SIG-M5 treated with dmso at 0.1 percent for 504 hours (cell line): ENCODE measurements at regions not wholly inside any gene's neighbourhood (a gene's known extent, or its start where the extent isn't known, plus 50 kb on each side); places are given as distances from the start of the nearest gene placed in this dataset.
"Not testable (repeated sequence)": the region's sequence is repeated elsewhere in the genome, so short reads cannot be mapped to it uniquely, and the experiment has no call there.

Experiments
- DNase-seq: peaks from one replicate; lab custom pipeline; 2025; ENCODE audit not compliant: unreplicated experiment; lab: John Stamatoyannopoulos, UW

GRCh38 chrX:150118476-150118875 lies 180.2 kb upstream of the EOLA2 start:
- DNase-seq, result no peak

DNA sequence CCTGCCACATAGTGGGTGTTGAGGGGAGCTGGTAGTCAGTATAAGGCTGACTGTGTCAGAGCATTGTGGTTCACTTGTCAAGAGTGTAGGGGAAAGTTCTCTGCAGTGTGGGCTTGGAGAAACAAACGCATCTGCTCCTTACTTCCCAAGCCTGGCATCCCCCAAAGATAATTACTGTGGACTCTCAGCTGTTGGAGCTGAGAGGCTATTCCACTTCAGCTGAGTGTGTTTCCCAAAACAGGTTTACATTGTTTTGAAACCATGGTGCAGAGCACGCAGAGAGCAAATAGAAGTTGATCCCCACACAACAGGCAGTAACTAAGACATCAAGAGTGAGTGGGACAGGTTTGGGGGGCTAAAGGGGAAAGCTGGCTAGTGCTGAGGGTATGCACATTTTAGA lies 181.0 kb upstream of the EOLA2 start:
- no peak for DNase-seq

GRCh38 chrX:150125045-150125444 lies 186.8 kb upstream of the EOLA2 start:
- DNase-seq, result not testable (repeated sequence)

- no peak for DNase-seq
These were observed 188.9 kb upstream of the EOLA2 start for GRCh38 chrX:150127216-150127615.

- no peak for DNase-seq
These were observed 205.6 kb upstream of the EOLA2 start for GRCh38 chrX:150143721-150144440.

GRCh38 chrX:150146271-150146896 lies 208.1 kb upstream of the EOLA2 start:
- DNase-seq, result no peak

DNA sequence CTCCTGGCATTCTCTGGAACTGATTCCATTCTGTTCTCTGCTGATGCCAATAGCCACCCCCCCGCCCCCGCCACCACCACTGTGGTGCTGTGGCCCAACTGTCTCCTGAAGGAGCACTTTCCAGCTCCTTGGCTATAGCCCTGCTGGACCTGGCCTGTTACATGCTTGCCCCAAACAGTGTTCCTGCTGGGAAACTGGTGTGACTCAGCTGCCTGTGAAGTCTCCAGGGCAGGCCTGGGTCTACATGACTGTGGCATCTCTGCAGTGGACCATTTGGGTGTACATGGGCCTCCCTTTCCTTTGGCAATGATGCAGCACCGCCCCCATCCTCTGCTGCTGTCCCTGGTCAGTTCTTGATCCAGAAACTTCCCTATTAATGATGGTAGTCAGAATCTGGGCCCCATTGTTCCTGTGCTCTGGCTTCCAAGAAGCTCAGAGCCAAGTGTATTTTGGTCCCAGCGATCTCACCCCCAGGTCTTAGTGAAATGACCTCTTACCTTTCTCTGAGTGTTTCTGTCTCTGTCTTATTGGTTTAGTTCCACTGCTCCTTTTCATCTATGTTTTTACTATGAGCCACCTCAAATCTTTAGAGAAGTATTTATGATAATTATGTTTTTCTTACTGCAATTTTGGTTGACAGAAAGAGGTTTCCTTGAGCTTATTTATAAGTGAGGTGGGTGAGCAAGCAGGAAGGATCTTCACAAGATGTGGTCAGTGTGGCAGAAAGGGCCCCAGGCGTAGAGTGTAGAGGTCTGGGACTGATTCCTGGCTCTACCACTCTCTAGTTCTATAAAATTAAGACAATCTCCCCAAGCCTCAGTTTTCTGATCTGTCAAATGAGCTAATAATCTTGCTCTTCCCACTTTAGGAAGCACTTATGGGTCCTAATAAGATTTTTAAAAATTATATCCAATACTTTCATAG lies 210.7 kb upstream of the EOLA2 start:
- no peak for DNase-seq

DNA sequence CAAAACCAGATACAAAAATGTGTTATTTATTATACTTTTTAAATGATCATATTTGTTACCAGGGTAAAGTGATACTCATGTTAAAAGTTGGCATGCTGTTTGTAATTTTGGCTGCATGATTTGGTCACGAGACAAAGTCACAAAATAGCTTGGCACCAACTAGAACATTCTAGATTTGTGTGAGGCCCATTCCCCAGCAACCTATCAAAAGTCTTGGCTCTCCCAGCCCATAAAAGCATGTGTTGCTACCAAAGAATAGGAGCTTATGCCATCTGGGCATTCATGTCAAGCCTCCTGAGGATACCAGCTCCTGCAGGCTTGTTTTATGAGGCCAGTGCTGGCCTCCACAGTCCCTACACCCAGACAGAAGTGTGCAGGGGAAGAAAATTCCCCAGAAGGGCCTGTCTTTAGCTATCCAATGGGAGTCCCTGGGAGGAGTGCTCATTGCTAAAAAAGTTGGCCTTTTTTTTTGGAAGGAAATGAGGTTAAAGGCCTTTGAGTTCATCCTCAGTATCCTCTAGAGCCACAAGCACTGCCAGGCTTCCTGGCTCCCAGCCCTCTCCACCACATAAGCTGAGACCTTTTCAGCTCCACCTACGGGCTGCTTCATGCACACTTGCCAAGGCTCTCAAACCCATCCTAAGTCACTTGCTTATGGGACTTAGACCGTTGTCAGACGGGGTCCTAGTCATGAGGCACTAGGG lies 211.9 kb upstream of the EOLA2 start:
- DNase-seq, result no peak

GRCh38 chrX:150150780-150151125 lies 212.4 kb upstream of the MAMLD1 start:
- DNase-seq, result no peak

DNA sequence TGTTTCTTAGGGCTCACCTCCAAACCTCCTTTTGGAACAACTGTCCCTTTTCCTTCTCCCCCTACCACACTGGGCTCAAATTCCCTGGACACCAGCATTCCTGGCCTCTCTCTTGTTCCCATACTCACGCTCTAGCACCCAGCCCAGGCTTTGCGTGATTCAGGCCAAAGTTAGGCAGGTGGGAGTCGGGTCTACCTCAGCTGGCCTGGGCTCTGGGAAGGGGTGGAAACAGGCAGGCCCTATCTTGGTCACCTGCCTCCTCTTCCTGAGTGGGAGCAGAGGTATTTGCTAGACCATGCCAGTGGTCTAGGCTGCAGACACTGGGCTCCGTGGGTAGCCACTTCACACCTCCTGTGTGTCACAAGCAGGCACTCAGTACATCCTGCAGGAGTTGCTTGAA lies 211.1 kb upstream of the MAMLD1 start:
- DNase-seq, result no peak

GRCh38 chrX:150152546-150152945 lies 210.6 kb upstream of the MAMLD1 start:
- DNase-seq, result no peak

- no peak for DNase-seq
These were observed 207.6 kb upstream of the MAMLD1 start for GRCh38 chrX:150155436-150156035.

GRCh38 chrX:150156615-150157014 lies 206.5 kb upstream of the MAMLD1 start:
- no peak for DNase-seq

- no peak for DNase-seq
These were observed 205.8 kb upstream of the MAMLD1 start for GRCh38 chrX:150157291-150157690.

GRCh38 chrX:150158554-150159332 lies 204.4 kb upstream of the MAMLD1 start:
- DNase-seq, result no peak

DNA sequence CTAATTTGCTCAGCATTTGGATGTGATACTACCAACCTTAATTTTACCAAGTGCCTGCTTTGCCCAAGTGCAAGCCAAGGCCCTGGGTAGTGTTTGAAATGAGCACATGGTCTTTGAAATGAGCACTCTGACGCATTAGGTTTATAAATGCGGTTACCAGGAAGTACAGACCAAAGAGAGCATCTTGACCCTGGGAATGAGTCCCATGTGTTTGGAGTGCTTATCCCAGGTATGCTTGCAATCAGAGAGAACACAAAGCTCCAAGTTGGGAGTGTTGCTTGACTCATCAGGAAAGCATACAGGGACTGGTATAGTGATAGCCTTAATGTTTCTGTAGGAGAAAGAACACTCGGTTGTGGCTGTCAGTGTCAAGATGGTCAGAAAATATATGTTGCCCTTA lies 203.6 kb upstream of the MAMLD1 start:
- no peak for DNase-seq

- DNase-seq, result no peak
These were observed 202.5 kb upstream of the MAMLD1 start for GRCh38 chrX:150160656-150161055.

GRCh38 chrX:150161193-150161592 lies 201.9 kb upstream of the MAMLD1 start:
- DNase-seq, result no peak

- no peak for DNase-seq
These were observed 201.0 kb upstream of the MAMLD1 start for GRCh38 chrX:150162141-150162540.
